OCI-LY3 (cell line): ENCODE measurements at regions not wholly inside any gene's neighbourhood (a gene's known extent, or its start where the extent isn't known, plus 50 kb on each side); places are given as distances from the start of the nearest gene placed in this dataset.
A peak's percentile ranks its signal among the peaks of the same experiment; 100 is the strongest.
"Not testable (repeated sequence)": the region's sequence is repeated elsewhere in the genome, so short reads cannot be mapped to it uniquely, and the experiment has no call there.

Experiments
- H2AFZ ChIP-seq: fragments of 200-600, 300-600 bp; shearing (Covaris generic); 2 replicates; pipeline ENCODE4 v1.6.0; 2014; ENCODE audit warnings: antibody characterized with exemption, low read depth, low read length
- H3K27ac ChIP-seq: fragments of 200-600, 300-600 bp; sonication (generic); 2 replicates; pipeline ENCODE4 v1.5.1; 2014; ENCODE audit warnings: mild to moderate bottlenecking, low read length, moderate library complexity, mixed read lengths
- H3K27me3 ChIP-seq: fragments of 200-600, 300-600 bp; sonication (generic); 2 replicates; pipeline ENCODE4 v1.6.1; 2014; ENCODE audit warnings: low read depth, low read length, mixed read lengths
- H3K36me3 ChIP-seq: fragments of 200-600, 300-600 bp; sonication (generic); replicated peaks from 2 replicates; pipeline ENCODE3; 2014; ENCODE audit warnings: low read depth, low read length, mixed read lengths
- H3K4me1 ChIP-seq: fragments of 300-600, 200-600 bp; sonication (generic); 2 replicates; pipeline ENCODE4 v1.6.1; 2014; ENCODE audit warnings: low read length, mixed read lengths
- H3K4me2 ChIP-seq: fragments of 200-600, 300-600 bp; sonication (generic); 2 replicates; pipeline ENCODE4 v1.6.1; 2014; ENCODE audit warnings: low read length, mixed read lengths
- H3K4me3 ChIP-seq: fragments of 300-600, 200-600 bp; sonication (generic); 2 replicates; pipeline ENCODE4 v1.5.1; 2014; ENCODE audit warnings: antibody characterized with exemption, mild to moderate bottlenecking, low read length, moderate library complexity
- H3K79me2 ChIP-seq: fragments of 300-600, 200-600 bp; shearing (Covaris generic); 2 replicates; pipeline ENCODE4 v1.6.1; 2014; ENCODE audit warnings: mild to moderate bottlenecking, low read length, mixed read lengths
- H3K9ac ChIP-seq: fragments of 300-600, 200-600 bp; shearing (Covaris generic); 2 replicates; pipeline ENCODE4 v1.6.0; 2014; ENCODE audit warnings: mild to moderate bottlenecking, low read length, moderate library complexity
- H3K9me3 ChIP-seq: fragments of 200-600, 300-600 bp; shearing (Covaris generic); 2 replicates; pipeline ENCODE4 v1.6.1; 2014; ENCODE audit warnings: low read length, mixed read lengths; ENCODE audit not compliant: insufficient read depth
- H4K20me1 ChIP-seq: fragments of 200-600, 300-600 bp; sonication (generic); 2 replicates; pipeline ENCODE4 v1.6.1; 2016; ENCODE audit warnings: low read length, mixed read lengths; ENCODE audit not compliant: insufficient read depth
- EZH2phosphoT487 ChIP-seq: fragments of 200-600 bp; shearing (Covaris generic); IDR thresholded peaks from 2 replicates; pipeline ENCODE4 v1.6.1; 2018; ENCODE audit warnings: antibody characterized with exemption, mixed run types, low read depth
- TF ChIP-seq, protein P1 (sequence below): fragments of 200-600, 300-600 bp; sonication (generic); IDR thresholded peaks from 2 replicates; pipeline ENCODE4 v1.5.1; 2014; ENCODE audit warnings: antibody characterized with exemption, low read length, low read depth

DNA sequence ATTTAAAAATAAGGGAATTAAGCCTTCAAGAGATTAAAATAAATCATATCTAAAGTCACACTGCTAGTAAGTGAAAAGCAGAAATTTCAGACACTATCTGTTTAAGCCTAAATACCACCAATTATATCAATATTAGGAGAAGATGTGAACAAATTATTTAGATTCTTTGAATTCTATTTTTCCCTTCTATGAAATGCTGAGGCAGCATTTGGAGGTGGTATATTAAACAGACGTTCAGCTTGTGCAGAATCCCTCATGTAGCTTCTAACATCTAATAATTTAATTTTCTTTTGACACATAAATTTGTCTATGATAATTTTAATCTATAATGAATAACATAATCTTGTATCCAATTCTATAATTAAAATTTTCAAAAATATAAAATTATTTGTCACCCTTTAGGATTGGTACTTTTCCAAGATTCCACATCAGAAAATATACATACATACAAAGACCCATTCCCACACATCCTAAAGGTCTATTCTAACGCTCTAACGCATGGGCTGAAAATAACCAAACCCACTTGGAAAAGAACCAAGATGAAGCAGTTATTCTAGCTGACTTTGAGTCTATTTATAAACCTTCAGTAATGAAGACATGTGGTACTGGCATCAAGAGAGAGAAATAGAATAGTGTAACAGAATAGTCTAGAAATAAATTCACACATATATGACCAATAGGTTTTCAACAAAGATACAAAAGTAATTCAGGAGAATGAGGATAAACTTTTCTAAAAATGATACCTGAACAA is 751.8 kb downstream of the GALC start:
- Histone ChIP-seq H3K4me1 (no peaks in the 10 kb centered on the region), H2AFZ (no peak overlapping the region), H3K4me2 (no peak overlapping the region), H3K4me3 (no peak overlapping the region), H4K20me1 (no peaks in the 10 kb centered on the region), H3K27ac (no peak overlapping the region), H3K36me3 (no peaks in the 10 kb centered on the region), H3K9me3 (no peaks in the 10 kb centered on the region), H3K27me3 (no peaks in the 10 kb centered on the region), H3K79me2 (no peaks in the 10 kb centered on the region), H3K9ac (no peak overlapping the region)
- TF ChIP-seq, protein P1, sequence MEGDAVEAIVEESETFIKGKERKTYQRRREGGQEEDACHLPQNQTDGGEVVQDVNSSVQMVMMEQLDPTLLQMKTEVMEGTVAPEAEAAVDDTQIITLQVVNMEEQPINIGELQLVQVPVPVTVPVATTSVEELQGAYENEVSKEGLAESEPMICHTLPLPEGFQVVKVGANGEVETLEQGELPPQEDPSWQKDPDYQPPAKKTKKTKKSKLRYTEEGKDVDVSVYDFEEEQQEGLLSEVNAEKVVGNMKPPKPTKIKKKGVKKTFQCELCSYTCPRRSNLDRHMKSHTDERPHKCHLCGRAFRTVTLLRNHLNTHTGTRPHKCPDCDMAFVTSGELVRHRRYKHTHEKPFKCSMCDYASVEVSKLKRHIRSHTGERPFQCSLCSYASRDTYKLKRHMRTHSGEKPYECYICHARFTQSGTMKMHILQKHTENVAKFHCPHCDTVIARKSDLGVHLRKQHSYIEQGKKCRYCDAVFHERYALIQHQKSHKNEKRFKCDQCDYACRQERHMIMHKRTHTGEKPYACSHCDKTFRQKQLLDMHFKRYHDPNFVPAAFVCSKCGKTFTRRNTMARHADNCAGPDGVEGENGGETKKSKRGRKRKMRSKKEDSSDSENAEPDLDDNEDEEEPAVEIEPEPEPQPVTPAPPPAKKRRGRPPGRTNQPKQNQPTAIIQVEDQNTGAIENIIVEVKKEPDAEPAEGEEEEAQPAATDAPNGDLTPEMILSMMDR, result no peak
- no peak for TF ChIP-seq EZH2phosphoT487

DNA sequence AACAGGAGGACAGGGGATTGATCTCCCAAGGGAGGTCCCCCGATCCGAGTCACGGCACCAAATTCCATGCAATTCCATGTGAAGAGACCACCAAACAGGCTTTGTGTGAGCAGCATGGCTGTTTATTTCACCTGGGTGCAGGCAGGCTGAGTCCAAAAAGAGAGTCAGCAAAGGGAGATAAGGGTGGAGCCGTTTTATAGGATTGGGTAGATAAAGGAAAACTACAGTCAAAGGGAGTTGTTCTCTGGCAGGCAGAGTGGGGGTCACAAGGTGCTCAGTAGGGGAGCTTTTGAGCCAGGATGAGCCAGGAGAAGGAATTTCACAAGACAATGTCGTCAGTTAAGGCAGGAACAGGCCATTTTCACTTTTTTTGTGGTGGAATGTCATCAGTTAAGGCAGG is 752.7 kb downstream of the GALC start:
- not testable (repeated sequence) for H3K4me1 ChIP-seq, H4K20me1 ChIP-seq, H3K4me3 ChIP-seq, H3K79me2 ChIP-seq, H3K9me3 ChIP-seq, H3K4me2 ChIP-seq, H3K27ac ChIP-seq, H3K36me3 ChIP-seq, H3K9ac ChIP-seq, H3K27me3 ChIP-seq, H2AFZ ChIP-seq

DNA sequence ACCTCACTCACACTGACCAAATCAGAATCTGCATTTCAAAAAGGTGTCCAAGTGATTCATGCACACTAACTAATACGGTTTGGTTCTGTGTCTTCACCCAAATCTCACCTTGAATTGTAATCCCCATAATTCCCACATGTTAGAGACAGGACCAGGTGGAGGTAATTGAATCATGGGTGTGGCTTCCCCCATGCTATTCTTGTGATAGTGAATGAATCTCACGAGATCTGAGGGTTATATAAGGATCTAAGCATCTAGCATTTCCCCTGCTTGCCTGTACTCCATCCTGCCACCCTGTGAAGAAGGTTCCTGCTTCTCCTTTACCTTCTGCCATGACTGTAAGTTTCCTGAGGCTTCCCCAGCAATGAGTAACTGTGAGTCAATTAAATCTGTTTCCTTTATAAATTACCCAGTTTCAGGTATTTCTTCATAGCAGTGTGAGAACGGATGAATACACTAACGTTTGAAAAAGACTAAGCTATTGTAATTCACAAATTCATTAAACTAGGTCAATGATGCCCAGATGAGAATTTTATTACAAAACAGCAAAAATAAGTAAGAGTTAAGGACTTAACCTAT is 759.1 kb downstream of the GALC start:
- Histone ChIP-seq H3K27ac (no peak overlapping the region), H3K4me1 (peaks cover 11% of the 10 kb centered on the region), H3K27me3 (no peaks in the 10 kb centered on the region), H3K36me3 (no peaks in the 10 kb centered on the region), H3K4me3 (no peak overlapping the region), H3K79me2 (no peaks in the 10 kb centered on the region), H3K4me2 (0 out of 2 replicates have a peak overlapping the region, but pooled peaks have one; percentile 20), H2AFZ (no peak overlapping the region), H4K20me1 (no peaks in the 10 kb centered on the region), H3K9ac (no peak overlapping the region), H3K9me3 (no peaks in the 10 kb centered on the region)
- TF ChIP-seq, protein P1, result no peak
- no peak for TF ChIP-seq EZH2phosphoT487

DNA sequence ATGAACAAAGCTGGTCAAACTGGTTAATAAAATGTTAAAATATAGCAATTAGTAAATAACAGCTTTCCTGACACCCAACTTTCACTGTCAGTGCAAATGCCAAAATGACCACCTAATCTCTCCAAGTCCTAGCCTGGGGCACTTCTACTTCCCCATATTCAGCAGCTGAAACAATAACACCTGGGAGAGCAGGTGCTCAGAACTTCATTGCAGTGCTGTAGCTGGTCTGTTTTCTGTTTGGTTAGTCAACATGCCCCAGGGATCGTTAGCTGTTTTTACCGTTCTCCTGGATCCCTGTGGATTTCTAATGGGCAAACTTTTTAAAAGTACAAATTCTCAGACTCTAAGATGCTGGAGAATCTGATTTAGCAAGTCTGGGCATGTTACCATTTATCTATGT is 759.7 kb downstream of the GALC start:
- Histone ChIP-seq H3K4me2 (peak overlapping the region; percentile 20; the same call in 1 of the 2 replicates), H3K36me3 (no peaks in the 10 kb centered on the region), H3K9me3 (no peaks in the 10 kb centered on the region), H3K79me2 (no peaks in the 10 kb centered on the region), H3K9ac (no peak overlapping the region), H3K27me3 (no peaks in the 10 kb centered on the region), H3K4me3 (no peak overlapping the region), H4K20me1 (no peaks in the 10 kb centered on the region), H3K4me1 (peaks cover 11% of the 10 kb centered on the region), H2AFZ (0 out of 2 replicates have a peak overlapping the region, but pooled peaks have one; percentile 14), H3K27ac (no peak overlapping the region)
- TF ChIP-seq, protein P1, result no peak
- TF ChIP-seq EZH2phosphoT487, result no peak
